ENCODE measurements at regions not wholly inside any gene's neighbourhood (a gene's known extent, or its start where the extent isn't known, plus 50 kb on each side); places are given as distances from the start of the nearest gene placed in this dataset.
A peak's percentile ranks its signal among the peaks of the same experiment; 100 is the strongest.
"Not testable (repeated sequence)": the region's sequence is repeated elsewhere in the genome, so short reads cannot be mapped to it uniquely, and the experiment has no call there.

GRCh38 chr5:172533058-172533398, 78.7 kb upstream of the SH3PXD2B start:
- 53 to 66% methylated on average over 10 of the region's 10 CpGs for WGBS, 2 donors
- intact Hi-C loops (cut with DNase I; ENCODE audit: low total_unique reads) = no loop called here
- DNase-seq = peak; percentile 68
- no peaks in the 10 kb centered on the region for H3K36me3 ChIP-seq (ENCODE audit: low read depth, missing control alignments)
- peak overlapping the region in 1 of 2 donors; percentile 46 for H3K27ac ChIP-seq
- H3K9me3 ChIP-seq = no peaks in the 10 kb centered on the region
- peak overlapping the region in 1 of 2 donors; percentile 10 for H3K4me3 ChIP-seq
- H3K27me3 ChIP-seq = no peaks in the 10 kb centered on the region
- TF ChIP-seq POLR2A (IDR thresholded peaks at IDR 0.05) = no peak
- no peak for TF ChIP-seq CTCF (IDR thresholded peaks at IDR 0.05)
- H3K4me1 ChIP-seq = peaks cover 22% of the 10 kb centered on the region

GRCh38 chr5:172532439-172532838, 78.1 kb upstream of the SH3PXD2B start:
- intact Hi-C loops (cut with DNase I; ENCODE audit: low total_unique reads); H3K9me3 ChIP-seq; H3K36me3 ChIP-seq (ENCODE audit: low read depth, missing control alignments); H3K27ac ChIP-seq; H3K4me3 ChIP-seq; H3K27me3 ChIP-seq; DNase-seq: not testable (repeated sequence)
- peaks cover 22% of the 10 kb centered on the region for H3K4me1 ChIP-seq
- WGBS, 2 donors = 71 to 86% methylated on average over 8 of the region's 8 CpGs

GRCh38 chr5:172531704-172532026, 77.3 kb upstream of the SH3PXD2B start:
- Histone ChIP-seq H3K9me3 (no peaks in the 10 kb centered on the region), H3K27ac (no peak overlapping the region), H3K4me1 (peaks cover 22% of the 10 kb centered on the region), H3K27me3 (no peaks in the 10 kb centered on the region), H3K4me3 (no peak overlapping the region), H3K36me3 (ENCODE audit: low read depth, missing control alignments) (no peaks in the 10 kb centered on the region)
- TF ChIP-seq POLR2A (IDR thresholded peaks at IDR 0.05) = no peak
- TF ChIP-seq CTCF (IDR thresholded peaks at IDR 0.05) = no peak
- WGBS, 2 donors = 93 to 100% methylated on average over 2 of the region's 2 CpGs
- DNase-seq = no peak
- intact Hi-C loops (cut with DNase I; ENCODE audit: low total_unique reads) = no loop called here

- Histone ChIP-seq H3K36me3 (ENCODE audit: low read depth, missing control alignments) (no peaks in the 10 kb centered on the region), H3K4me3 (no peak overlapping the region), H3K27me3 (no peaks in the 10 kb centered on the region), H3K27ac (no peak overlapping the region), H3K4me1 (peaks cover 22% of the 10 kb centered on the region), H3K9me3 (no peaks in the 10 kb centered on the region)
- no peak for TF ChIP-seq POLR2A (IDR thresholded peaks at IDR 0.05)
- no peak for TF ChIP-seq CTCF (IDR thresholded peaks at IDR 0.05)
- 77 to 80% methylated on average over 13 of the region's 13 CpGs for WGBS, 2 donors
- intact Hi-C loops (cut with DNase I; ENCODE audit: low total_unique reads) = no loop called here
- no peak for DNase-seq
These were observed 76.8 kb upstream of the SH3PXD2B start for GRCh38 chr5:172530878-172531703.

GRCh38 chr5:172530406-172530805, 76.1 kb upstream of the SH3PXD2B start:
- DNase-seq = no peak
- Histone ChIP-seq H3K27ac (no peak overlapping the region), H3K4me1 (peaks cover 22% of the 10 kb centered on the region), H3K27me3 (no peaks in the 10 kb centered on the region), H3K4me3 (no peak overlapping the region), H3K36me3 (ENCODE audit: low read depth, missing control alignments) (no peaks in the 10 kb centered on the region), H3K9me3 (no peaks in the 10 kb centered on the region)
- TF ChIP-seq POLR2A (IDR thresholded peaks at IDR 0.05) (no peak), CTCF (IDR thresholded peaks at IDR 0.05) (no peak)
- WGBS, 2 donors = 94 to 95% methylated on average over 6 to 8 of the region's 8 CpGs
- intact Hi-C loops (cut with DNase I; ENCODE audit: low total_unique reads) = no loop called here
